Natural killer cell (primary cell): ENCODE measurements at regions not wholly inside any gene's neighbourhood (a gene's known extent, or its start where the extent isn't known, plus 50 kb on each side); places are given as distances from the start of the nearest gene placed in this dataset.

Experiments used
- ATAC-seq, 3 donors: fragments of 150-1000 bp in 2 of 3; fragments of 200-7000 bp in 1 of 3; cut with Tn5 transposase; 1 replicate in 1 of 3; 2 replicates in 2 of 3; pipeline ENCODE4 v1.10.0; 2021; ENCODE audit warnings: mild to moderate bottlenecking in 2 of 3, moderate library complexity in 2 of 3
- DNase-seq, 2 donors: peaks; one replicate each; pipeline versions ENCODE4 v3.0.0 to v3.0.0-alpha.2; 2013 to 2021; ENCODE audit warnings: mixed read lengths in 1 of 2
- H3K27ac ChIP-seq: one replicate; pipeline ENCODE4 v1.5.1; 2013; ENCODE audit warnings: mild to moderate bottlenecking, low read length
- H3K27me3 ChIP-seq: one replicate; pipeline ENCODE4 v1.6.1; 2013; ENCODE audit warnings: low read length; ENCODE audit not compliant: control insufficient read depth, insufficient read depth
- H3K36me3 ChIP-seq: one replicate; pipeline ENCODE4 v1.6.1; 2013; ENCODE audit warnings: low read length; ENCODE audit not compliant: control insufficient read depth, insufficient read depth
- H3K4me1 ChIP-seq: one replicate; pipeline ENCODE4 v1.6.1; 2013; ENCODE audit warnings: low read length; ENCODE audit not compliant: control insufficient read depth, insufficient read depth
- H3K4me3 ChIP-seq: one replicate; pipeline ENCODE4 v1.5.1; 2013; ENCODE audit warnings: low read length
- H3K9me3 ChIP-seq: one replicate; pipeline ENCODE4 v1.6.1; 2013; ENCODE audit warnings: low read length; ENCODE audit not compliant: control insufficient read depth, insufficient read depth
- H3K27ac Mint-ChIP-seq, 2 donors: one replicate each; pipeline ENCODE4 v1.8.0; 2022; ENCODE audit warnings: mild to moderate bottlenecking in 2 of 2, mixed read lengths in 2 of 2, moderate library complexity in 1 of 2
- H3K27me3 Mint-ChIP-seq, 2 donors: one replicate each; pipeline ENCODE4 v1.8.0; 2022; ENCODE audit warnings: low read depth in 2 of 2, mixed read lengths in 2 of 2
- H3K36me3 Mint-ChIP-seq: one replicate; pipeline ENCODE4 v1.8.0; 2022; ENCODE audit warnings: mixed read lengths
- H3K4me1 Mint-ChIP-seq, 2 donors: one replicate each; pipeline ENCODE4 v1.8.0; 2022; ENCODE audit warnings: mixed read lengths in 2 of 2
- H3K4me3 Mint-ChIP-seq: one replicate; pipeline ENCODE4 v1.8.0; 2022; ENCODE audit warnings: mild to moderate bottlenecking, moderate library complexity, mixed read lengths
- H3K9me3 Mint-ChIP-seq, 2 donors: one replicate each; pipeline ENCODE4 v1.8.0; 2022; ENCODE audit warnings: mixed read lengths in 2 of 2
- WGBS: methylation state at CpG from one replicate; pipeline ENCODE4 v1.1.7; 2013; ENCODE audit warnings: missing lambda C conversion rate; ENCODE audit not compliant: insufficient coverage; 5-methylcytosine and 5-hydroxymethylcytosine counted together
- intact Hi-C: fragments of 100-400 bp; cut with micrococcal nuclease; formaldehyde crosslinking; loops from one replicate; pipeline ENCODE4 v1.14.2; 2022
- TF ChIP-seq, protein P1 (sequence below): fragments of 200-600 bp; IDR thresholded peaks from one replicate; pipeline ENCODE4 v1.8.0; 2022; ENCODE audit warnings: antibody characterized with exemption

DNA sequence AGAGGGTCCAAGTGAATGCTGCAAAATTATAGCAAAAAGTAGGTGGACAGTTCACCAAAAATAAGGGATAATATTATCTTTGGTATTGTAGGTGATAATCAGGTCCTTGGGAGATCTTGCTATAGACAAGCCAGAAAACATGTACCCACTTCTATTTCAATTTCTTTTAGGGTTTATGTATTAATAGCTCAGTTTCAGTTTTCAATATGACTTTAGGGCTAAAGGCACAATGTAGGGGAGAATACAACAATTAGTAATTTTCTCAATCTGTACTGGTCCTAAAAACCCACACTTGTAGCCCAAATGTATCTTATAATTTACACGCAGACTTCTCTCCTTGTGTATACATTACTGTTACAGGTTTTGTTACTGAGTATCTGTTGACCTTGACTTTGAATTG, 307.0 kb upstream of the ID4 start:
- no peaks in the 10 kb centered on the region for H3K27me3 ChIP-seq
- ATAC-seq (no peak), DNase-seq (no peak)
- H3K4me3 Mint-ChIP-seq: no peak overlapping the region
- no peaks in the 10 kb centered on the region for H3K4me1 Mint-ChIP-seq
- peaks cover 6% of the 10 kb centered on the region in 2 donors for H3K9me3 Mint-ChIP-seq
- no peaks in the 10 kb centered on the region for H3K27me3 Mint-ChIP-seq
- H3K36me3 Mint-ChIP-seq: no peaks in the 10 kb centered on the region
- H3K27ac Mint-ChIP-seq: no peak overlapping the region
- intact Hi-C loops: no loop called here
- no peaks in the 10 kb centered on the region for H3K4me1 ChIP-seq
- TF ChIP-seq, protein P1, sequence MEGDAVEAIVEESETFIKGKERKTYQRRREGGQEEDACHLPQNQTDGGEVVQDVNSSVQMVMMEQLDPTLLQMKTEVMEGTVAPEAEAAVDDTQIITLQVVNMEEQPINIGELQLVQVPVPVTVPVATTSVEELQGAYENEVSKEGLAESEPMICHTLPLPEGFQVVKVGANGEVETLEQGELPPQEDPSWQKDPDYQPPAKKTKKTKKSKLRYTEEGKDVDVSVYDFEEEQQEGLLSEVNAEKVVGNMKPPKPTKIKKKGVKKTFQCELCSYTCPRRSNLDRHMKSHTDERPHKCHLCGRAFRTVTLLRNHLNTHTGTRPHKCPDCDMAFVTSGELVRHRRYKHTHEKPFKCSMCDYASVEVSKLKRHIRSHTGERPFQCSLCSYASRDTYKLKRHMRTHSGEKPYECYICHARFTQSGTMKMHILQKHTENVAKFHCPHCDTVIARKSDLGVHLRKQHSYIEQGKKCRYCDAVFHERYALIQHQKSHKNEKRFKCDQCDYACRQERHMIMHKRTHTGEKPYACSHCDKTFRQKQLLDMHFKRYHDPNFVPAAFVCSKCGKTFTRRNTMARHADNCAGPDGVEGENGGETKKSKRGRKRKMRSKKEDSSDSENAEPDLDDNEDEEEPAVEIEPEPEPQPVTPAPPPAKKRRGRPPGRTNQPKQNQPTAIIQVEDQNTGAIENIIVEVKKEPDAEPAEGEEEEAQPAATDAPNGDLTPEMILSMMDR: no peak
- 100% methylated on average over 1 of the region's 1 CpG for WGBS
- H3K9me3 ChIP-seq: no peaks in the 10 kb centered on the region
- no peak overlapping the region for H3K4me3 ChIP-seq
- H3K27ac ChIP-seq: no peak overlapping the region
- H3K36me3 ChIP-seq: no peaks in the 10 kb centered on the region

DNA sequence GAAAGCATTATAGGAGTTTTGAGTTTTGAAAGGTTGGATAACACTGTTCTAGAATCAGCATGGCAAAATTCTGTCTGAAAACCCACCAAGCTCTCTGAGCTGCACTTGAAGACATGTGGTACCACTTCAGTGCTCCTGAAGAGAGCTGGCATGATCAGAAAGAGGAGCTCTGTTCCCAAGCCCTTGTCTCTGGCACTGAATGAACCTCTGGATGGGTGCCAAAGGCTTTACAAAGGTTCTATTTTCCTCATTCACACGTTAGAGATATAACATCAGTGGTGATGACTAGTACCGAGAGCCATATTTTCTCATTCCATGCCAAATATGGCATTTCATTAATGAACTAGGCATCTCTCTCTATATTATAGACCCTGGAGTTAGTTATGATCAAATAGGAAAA, 301.8 kb upstream of the ID4 start:
- Histone ChIP-seq H3K27me3 (no peaks in the 10 kb centered on the region), H3K27ac (no peak overlapping the region), H3K4me3 (no peak overlapping the region), H3K9me3 (no peaks in the 10 kb centered on the region), H3K4me1 (no peaks in the 10 kb centered on the region), H3K36me3 (no peaks in the 10 kb centered on the region)
- intact Hi-C loops: no loop called here
- DNase-seq (no peak), ATAC-seq (no peak)
- no peaks in the 10 kb centered on the region for H3K4me1 Mint-ChIP-seq
- TF ChIP-seq, protein P1: no peak
- no peaks in the 10 kb centered on the region for H3K36me3 Mint-ChIP-seq
- no peaks in the 10 kb centered on the region for H3K27me3 Mint-ChIP-seq
- WGBS: 75% methylated on average over 2 of the region's 2 CpGs
- no peak overlapping the region for H3K4me3 Mint-ChIP-seq
- no peak overlapping the region for H3K27ac Mint-ChIP-seq
- peaks cover 12 to 14% of the 10 kb centered on the region in 2 donors for H3K9me3 Mint-ChIP-seq

DNA sequence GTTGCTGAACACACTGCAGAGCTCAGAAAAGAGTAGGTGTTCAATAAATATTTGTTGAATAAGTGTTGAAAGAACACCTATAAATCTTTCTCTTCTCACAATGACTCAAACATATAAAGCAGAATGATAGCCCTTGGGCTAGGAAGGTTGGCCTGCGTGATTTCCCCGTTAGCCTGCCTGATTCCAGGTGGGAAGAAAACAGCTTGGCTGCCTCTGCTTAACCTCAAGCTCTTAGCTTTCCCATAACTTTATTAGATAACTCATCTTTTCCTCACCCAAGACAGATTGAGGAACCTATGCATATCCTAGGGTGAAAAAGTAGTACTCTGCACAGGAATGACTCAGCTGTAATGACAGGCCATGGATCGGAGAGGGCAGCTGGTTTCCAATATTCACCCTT, 300.3 kb upstream of the ID4 start:
- peaks cover 10 to 14% of the 10 kb centered on the region in 2 donors for H3K9me3 Mint-ChIP-seq

DNA sequence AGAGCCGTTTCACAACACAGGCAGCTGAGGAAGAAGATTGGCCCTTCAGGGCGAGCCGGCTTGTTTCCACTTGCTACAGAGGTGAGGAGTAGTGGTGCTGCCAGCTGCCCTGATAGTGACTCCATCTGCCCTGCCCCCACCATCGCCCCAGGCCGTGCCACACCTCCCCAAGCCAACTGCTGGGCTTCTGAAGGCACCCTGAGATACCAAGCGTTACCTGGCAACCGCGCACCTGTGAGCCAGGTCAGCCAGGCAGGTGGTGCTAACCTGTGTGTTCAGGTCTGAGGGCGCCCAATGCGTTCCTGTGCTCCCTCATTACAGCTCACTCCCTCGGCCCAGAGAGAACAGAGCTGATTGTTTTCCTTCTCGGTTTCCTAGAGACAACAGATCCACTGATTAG, 299.1 kb upstream of the ID4 start:
- TF ChIP-seq, protein P1: no peak
- DNase-seq (no peak), ATAC-seq (peak in 1 of 3 donors; percentile 17)
- no peaks in the 10 kb centered on the region for H3K36me3 Mint-ChIP-seq
- H3K27me3 Mint-ChIP-seq: no peaks in the 10 kb centered on the region
- no peaks in the 10 kb centered on the region for H3K4me1 ChIP-seq
- no peaks in the 10 kb centered on the region for H3K27me3 ChIP-seq
- H3K4me3 ChIP-seq: no peak overlapping the region
- no peak overlapping the region for H3K27ac ChIP-seq
- H3K4me1 Mint-ChIP-seq: no peaks in the 10 kb centered on the region
- peaks cover 10 to 14% of the 10 kb centered on the region in 2 donors for H3K9me3 Mint-ChIP-seq
- no peak overlapping the region for H3K4me3 Mint-ChIP-seq
- intact Hi-C loops: no loop called here
- H3K27ac Mint-ChIP-seq: no peak overlapping the region
- WGBS: 86% methylated on average over 11 of the region's 12 CpGs
- no peaks in the 10 kb centered on the region for H3K9me3 ChIP-seq
- H3K36me3 ChIP-seq: no peaks in the 10 kb centered on the region

More for the DNA sequence above, 300.3 kb upstream of the ID4 start:
- Mint-ChIP-seq H3K27ac (no peak overlapping the region), H3K27me3 (no peaks in the 10 kb centered on the region), H3K36me3 (no peaks in the 10 kb centered on the region), H3K4me1 (no peaks in the 10 kb centered on the region), H3K4me3 (no peak overlapping the region)
- H3K27me3 ChIP-seq: no peaks in the 10 kb centered on the region
- intact Hi-C loops: no loop called here
- H3K36me3 ChIP-seq: no peaks in the 10 kb centered on the region
- H3K27ac ChIP-seq: no peak overlapping the region
- 93% methylated on average over 3 of the region's 3 CpGs for whole genome bisulfite sequencing
- no peak overlapping the region for H3K4me3 ChIP-seq
- H3K9me3 ChIP-seq: no peaks in the 10 kb centered on the region
- no peak for ATAC-seq
- DNase-seq: no peak
- TF ChIP-seq, protein P1: no peak
- no peaks in the 10 kb centered on the region for H3K4me1 ChIP-seq
